Astrocyte (in vitro differentiated cells and primary cell): ENCODE measurements at regions not wholly inside any gene's neighbourhood (a gene's known extent, or its start where the extent isn't known, plus 50 kb on each side); places are given as distances from the start of the nearest gene placed in this dataset.

Experiments
- CTCF ChIP-seq: IDR thresholded peaks from 2 replicates; pipeline ENCODE4 v1.5.1; 2011; ENCODE audit warnings: low read depth, mild to moderate bottlenecking, inconsistent platforms, low read length, moderate library complexity; ENCODE audit not compliant: insufficient read depth
- EZH2 ChIP-seq: IDR thresholded peaks from 2 replicates; pipeline ENCODE4 v1.6.1; 2012; ENCODE audit warnings: mild to moderate bottlenecking, low read length, inconsistent platforms; ENCODE audit not compliant: insufficient read depth

DNA sequence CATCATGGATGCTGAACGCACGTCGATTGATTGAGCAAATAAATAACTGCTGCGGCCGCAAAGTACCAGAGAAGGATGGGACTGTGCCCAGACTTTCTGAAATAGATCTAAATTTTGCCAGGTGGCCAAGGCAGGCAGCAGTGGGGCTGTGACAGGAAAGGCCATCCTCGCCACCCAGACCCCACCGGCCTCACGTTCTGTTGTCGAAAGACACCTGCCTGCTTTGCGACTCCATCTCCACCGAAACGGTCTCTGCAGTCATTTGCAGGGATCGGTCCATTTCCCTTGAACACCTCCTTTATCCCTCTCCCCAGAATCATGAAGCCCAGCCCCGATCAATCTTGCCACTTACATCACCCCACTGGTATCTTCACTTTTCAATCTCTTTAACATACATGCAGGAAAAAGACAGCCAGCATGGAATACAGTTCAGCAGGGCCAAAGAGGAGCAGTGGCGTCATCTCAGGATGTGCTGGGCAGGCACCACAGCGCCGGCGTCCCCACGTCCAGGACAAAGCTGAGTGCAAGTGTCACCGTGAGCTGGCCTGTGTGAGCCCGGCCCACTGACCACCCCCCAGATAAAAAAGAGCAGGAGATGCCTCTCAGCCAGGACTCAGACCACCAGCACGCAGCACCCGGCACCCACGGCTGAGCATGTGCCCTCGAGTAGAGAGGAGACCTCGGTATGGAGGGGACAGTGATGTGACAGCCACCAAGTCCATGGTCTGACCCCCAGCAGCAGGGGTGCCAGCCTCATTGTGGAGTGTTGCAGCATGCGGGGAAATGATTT is 610.3 kb downstream of the TBC1D22A start:
- TF ChIP-seq CTCF (no peak), EZH2 (no peak)
